ENCODE measurements at regions not wholly inside any gene's neighbourhood (a gene's known extent, or its start where the extent isn't known, plus 50 kb on each side); places are given as distances from the start of the nearest gene placed in this dataset.
"Not testable (repeated sequence)": the region's sequence is repeated elsewhere in the genome, so short reads cannot be mapped to it uniquely, and the experiment has no call there.

DNA sequence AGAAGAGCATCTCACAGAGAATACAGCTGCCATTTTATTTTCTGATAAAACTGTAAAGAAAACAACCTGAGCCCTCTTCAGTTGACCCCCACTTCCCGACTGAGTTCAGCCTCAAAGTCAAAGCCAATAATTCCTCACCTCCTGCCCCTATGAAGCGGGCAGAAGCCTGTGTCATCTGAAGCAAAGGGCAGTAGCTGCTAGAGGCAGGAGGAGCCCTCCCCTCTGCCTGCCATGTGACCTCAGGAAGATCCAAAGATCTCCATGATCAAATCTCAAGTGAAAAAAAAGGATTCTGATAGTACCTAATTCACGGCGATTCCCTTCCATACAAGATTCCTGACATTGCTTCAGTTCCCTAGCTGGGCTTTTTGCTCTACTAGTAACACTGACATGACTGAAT is 223.1 kb upstream of the CAND1 start:
- no peak for FAIRE-seq

DNA sequence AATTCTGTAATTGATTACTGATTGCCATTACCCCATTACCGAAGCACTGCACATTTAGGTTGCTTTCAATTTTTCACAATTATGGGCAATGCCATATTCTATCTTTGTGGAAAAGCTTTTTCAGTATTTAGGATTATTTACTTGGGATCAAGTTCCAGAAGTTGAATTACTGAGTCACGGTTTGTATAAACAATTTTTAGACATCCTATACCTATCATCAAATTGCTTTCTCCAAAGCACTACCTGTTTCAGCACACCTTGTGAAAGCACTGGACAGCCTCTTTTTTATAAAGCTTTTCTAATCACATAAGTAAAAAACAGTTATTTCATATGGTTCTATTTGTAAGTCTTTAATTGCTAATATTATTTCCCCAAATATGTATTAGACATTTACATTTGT is 221.5 kb upstream of the CAND1 start:
- FAIRE-seq = no peak

DNA sequence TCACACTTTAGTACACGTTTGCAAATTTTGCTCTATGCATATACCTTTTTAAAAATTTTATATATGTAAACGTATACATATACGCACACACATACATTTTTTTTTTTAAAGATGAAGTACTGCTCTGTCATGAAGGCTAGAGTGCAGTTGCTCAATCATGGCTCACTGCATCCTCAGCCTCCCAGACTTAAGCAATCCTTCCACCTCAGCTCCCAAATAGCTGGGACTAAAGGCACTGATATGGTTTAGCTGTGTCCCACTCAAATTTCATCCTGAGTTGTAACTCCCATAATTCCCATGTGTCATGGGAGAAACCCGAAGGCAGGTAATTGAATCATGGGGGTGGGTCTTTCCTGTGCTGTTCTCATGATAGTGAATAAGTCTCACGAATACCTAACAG is 220.8 kb upstream of the CAND1 start:
- FAIRE-seq = no peak

DNA sequence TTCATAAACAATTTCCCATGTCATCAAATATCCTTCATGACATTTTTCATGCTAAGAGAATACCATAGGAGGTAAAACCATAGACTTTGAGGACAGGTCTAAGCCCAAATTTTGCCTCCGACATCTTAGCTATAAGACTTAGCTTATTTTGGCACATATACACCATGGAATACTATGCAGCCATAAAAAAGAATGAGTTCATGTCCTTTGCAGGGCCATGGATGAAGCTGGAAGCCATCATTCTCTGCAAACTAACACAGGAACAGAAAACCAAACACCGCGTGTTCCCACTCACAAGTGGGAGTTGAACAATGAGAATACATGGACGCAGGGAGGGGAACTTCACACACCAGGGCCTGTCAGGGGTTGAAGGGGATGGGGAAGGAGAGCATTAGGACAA is 220.0 kb upstream of the CAND1 start:
- not testable (repeated sequence) for FAIRE-seq

DNA sequence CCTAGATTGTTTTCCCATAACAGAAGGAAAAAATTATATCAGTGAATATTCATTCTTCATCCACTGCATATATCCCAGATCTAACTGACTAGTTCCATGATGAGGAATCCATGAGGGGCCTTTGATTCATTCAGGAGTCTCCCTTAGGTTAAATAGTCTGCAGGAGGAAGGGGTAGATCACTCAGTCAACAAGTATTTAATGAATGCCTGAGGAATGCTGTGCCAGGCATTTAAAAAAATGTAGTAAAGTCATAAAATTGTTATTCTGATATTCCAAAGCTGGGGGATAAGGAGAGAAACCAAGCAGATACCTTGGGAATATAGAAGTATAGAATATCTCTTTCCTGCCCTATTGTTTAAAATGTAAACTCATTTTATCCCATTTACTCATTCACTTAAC is 216.2 kb upstream of the CAND1 start:
- FAIRE-seq = no peak

DNA sequence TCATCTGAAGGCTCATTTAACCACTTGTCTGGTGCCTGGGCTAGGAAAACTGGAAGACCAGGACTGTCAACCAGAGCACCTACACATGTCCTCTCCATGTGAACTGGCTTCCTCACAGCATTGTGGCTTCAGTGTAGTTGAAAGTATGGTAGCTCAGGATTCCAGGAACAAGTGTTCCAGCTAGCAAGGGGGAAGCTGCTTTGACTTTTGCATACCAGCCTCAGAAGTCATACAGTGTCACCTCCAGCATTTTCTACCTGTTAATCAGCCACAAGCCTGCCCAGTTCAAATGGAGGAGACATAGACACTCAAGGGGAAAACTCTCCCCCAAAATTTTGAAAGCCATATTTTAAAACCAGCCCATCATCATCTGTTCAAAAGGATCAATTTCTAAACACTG is 212.8 kb upstream of the CAND1 start:
- no peak for FAIRE-seq

DNA sequence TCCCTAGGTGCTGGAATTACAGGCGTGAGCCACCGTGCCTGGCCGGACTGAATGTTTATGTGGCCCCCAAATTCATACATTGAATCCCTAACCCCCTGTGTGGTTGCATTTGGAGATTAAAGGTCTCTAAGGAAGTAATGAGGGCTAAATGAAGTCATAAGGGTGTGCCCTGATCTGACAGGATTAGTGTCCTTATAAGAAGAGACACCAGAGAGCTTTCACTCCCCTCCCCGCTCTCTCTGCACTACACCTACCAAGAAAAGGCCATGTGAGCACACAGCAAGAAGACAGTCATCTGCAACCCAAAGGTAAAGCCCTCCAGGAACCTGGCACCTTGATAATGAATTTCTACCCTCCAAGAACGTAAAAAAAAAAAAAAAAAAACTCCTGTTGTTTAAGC is 212.1 kb upstream of the CAND1 start:
- no peak for FAIRE-seq

DNA sequence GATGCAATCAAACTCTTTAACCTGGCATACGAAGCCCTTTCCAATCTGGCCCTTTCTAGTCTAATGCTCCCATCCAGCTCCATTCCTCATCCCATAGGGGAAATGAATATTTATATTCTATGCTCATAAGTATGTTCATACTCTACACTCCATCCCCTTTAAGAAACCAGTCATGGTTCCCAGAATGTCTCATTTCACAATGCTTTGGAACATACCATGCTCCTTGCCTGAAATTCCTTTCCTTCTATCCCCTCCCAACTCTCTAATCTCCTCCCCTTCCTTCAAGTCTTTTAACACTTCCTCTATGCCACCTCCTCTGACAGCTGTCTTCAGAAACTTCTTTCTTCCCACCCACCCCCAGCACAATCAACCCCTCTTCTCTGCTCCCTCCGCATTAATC is 207.0 kb upstream of the CAND1 start:
- FAIRE-seq = no peak

DNA sequence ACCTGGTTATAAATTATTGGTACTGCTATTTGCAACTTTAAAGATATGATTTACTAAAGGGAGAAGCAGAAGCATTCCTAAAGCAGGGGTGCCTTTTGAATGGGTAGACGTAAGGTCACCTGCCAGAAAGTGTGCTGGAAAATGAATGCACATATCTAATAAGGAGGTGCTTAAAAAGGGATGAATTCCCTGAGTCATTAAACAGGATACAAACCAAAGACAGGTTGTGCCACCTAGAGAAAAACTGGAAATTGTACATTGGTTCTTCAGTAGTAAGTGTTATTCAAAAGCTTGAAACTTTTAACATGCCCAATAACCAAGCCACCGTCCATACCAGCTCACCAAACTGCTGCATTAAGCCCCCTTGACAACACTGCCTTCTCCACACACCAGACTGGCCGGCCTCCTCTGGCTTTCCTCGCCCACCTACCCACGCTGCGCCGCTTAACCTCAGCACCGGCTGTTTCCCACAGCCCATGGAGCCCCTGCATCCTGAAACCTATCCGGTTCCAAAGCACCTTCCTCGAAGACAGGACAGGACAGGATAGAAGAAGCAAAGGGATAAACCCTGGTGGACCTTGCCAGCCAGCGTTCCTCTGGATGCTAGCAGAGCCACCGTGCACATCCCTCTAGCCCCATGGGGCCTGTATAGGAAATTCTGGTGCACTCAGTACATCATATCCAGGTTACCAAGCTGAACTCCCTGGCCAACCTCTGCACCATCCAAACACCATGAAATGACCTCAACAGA is 201.5 kb upstream of the CAND1 start:
- FAIRE-seq = no peak

DNA sequence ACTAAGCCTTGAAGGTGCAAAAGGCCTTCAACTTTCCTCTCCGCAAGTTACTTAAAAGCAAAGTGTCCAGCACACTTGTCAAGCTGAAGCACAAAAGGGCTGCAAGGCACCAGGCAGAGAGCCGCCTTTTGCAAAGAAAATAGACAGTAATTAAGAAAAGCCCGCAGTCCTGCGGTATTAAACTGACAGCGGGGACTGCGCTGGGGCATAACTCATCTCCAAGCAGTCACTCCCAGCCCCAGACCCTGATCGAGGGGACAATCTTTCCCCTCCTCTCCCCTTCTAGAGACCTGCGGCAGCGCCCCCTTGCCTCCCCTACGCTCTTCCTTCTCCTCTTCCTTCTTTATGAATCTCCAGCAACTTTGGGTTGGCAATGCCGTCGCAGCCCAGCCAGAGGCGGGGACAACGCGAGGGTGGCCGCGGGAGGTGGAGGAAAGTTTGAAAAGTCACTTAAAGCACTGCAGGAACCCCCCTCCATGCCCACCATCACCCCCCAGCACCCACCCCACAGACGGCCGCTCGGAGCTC is 200.9 kb upstream of the CAND1 start:
- FAIRE-seq = no peak

DNA sequence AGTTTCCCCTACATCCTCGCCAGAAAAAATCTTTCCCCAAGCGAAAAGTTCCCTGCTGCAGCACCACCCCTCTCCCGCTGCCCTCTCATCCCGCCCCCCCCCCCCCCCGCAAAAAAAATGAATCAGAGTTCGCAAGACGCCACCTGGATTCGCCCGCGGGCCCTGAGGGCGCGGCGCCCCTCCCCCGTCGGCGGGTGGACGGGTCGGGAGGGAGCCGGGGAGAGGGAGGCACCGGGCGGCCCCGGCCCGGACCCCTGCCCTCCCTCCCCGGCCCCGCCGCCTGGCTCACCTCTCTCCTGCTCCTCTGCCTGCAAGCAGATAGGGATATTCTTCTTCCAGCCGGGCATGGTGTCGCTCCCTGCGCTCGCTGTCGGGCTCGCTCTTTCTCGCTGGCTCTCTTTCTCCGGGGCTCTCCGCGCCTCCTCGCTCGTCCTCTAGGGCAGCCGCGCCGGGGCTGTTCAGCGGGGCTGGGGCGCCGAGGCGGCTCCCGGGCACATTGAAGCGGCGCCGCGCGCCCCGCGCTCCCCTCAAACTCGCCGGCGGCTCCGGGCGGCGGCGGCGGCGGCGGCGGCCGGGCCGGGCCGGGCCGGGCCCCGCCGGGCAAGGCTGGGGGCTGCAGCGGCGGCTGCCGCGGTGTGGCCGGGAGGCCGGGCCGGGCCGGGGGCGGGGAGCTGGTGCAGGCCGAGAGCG is 200.3 kb upstream of the CAND1 start:
- no peak for FAIRE-seq

DNA sequence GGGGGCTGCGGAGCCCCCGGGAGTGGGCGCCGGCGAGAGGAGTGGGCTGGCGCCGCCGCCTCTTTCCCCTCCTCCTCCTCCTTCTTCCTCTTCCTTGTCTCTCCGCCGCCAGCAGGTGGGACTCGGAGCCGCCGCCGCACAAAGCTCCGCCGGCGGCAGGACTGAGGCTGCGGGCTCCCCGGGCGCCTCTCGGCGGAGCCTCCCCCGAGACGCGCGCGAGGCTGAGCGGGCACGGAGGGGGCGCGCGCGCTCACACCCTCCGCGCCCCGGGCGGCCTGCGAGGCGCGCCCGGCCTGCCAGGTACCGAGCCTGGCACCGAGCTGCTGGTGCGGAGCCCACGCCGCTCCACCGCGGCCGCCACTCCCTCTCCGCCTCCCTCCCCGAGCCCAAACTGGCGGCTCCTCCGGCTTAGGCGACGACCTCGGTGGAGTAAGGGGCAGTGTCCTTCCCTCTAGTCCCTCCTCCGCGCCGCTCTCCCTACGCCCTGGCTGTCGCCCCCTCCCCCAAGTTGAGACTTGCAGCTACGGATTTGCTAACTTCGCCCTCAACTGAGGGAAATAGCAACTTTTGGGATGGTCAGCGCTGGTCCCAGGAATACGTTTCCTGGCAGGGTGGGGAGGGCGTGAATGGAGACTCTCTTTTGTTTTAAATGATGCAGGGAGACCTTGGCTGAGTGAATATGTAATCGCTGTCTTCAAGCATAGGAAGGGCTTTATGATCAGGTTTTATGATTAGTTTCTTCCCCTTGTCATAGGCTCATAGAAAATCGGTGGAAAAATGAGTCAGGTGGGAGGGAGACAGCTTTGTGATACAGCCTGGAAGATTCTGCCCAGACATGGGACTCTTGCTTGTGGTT is 199.5 kb upstream of the CAND1 start:
- FAIRE-seq = no peak

DNA sequence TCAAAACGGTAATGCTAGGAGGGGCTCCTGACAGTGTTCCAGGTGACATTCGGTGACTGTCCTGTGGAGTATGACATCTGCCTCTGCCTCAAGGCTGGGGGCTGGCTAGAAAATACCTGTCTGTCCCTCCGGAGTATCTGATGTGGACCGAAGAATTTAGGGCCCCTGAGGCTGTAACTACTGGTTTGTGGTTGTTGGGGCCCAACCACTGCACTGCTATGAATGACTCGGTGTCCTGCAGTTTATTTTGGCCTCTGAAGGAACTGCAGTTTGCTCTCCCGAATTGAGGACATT is 198.9 kb upstream of the CAND1 start:
- FAIRE-seq = no peak

DNA sequence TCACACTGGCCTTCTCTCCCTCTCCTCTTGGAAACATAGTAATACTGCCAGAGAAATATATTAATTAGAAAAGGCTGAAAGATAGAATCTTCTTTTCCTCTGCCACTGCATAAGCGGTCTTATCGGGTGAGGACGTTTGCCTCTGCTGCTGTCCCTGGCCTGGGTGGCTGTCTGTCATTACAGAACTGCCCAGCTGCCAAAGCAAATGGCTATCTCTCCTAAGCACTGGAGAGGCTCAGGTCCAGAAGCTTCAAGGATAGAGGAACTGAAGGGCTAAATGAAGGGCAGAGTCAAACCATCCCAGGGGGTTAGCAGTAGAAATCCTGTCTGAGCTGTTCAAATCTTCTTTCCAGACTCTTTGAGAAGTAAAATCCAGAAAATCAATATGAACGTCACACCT is 198.6 kb upstream of the CAND1 start:
- no peak for FAIRE-seq

DNA sequence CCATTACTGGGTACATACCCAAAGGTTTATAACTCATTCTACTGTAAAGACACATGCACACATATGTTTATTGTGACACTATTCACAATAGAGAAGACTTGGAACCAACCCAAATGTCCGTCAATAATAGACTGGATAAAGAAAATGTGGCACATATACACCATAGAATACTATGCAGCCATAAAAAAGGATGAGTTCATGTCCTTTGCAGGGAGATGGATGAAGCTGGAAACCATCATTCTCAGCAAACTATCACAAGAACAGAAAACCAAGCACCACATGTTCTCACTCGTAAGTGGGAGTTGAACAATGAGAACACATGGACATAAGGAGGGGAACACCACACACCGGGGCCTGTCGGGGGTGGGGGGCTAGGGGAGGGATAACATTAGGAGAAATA is 196.9 kb upstream of the CAND1 start:
- not testable (repeated sequence) for FAIRE-seq

DNA sequence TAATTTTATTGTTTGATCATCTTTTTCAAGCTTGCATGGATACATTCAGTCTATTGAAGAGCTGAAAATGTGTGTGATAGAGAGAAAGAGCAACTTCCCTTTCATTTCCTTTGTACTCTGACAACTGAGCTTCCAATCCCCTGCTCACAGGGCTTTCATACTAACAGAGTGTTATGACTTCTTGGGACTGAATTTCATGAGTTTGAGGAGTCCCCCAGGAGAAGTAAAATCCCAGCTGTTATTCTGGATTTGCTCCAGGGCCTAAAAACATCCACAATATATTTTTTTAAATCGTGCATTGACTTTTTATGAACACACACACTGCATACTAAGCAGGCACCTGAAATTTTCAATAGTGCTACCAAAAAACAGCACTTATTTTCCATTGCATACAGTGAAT is 195.8 kb upstream of the CAND1 start:
- no peak for FAIRE-seq

DNA sequence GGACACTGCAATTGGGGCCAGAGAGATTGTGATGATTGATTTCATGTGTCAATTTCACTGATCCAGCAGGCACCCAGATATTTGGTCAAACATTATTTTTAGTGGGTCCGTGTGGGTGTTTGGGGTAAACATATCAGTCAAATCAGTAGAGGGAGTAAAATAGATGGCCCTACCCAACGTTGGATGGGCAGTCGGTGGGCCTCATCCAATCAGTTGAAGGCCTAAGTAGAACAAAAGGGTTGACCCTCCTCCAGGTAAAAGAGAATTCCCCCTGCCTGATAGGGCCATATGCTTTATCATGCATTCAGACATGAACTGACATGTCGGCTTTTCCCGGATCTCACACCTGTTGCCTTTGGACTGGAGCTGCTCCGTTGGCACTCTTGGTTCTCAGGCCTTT is 195.1 kb upstream of the CAND1 start:
- FAIRE-seq = no peak

DNA sequence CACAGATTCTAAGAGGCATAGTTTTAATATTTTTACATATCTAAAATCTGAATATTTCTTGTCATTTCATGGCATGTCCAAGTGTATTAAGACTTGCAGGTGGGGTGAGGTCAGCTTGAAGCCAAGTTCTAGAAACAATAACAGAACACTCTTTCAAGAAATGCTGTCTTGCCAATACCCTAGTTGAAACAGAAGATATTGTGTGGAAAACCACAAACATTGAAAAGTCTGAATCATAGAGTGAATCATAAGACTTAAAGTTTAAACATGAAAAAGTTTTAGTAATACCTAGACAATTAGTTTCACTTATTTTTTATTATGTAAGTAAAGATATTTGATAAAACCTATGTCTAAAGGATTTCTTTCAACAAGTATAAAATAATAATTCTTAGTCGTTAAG is 191.5 kb upstream of the CAND1 start:
- FAIRE-seq = peak; percentile 45

DNA sequence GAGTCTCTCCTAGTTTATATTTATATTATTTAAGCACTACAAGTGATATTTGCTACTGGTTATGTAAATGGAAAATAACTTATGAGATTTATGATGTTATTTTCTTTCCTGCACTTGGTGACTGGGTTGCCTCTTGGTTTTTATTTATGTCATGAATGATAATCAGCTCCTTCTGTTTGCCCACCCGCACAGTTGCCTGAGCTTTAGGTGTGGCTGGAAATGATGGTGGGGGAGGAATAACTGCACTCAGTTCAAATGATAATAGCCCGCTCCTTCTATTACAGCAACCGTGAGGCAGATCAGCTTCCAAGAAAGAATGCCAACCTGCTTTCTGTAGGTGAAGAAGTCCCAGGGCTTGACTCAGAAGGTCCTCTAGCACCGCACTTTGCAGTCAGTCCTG is 190.2 kb upstream of the CAND1 start:
- no peak for FAIRE-seq

DNA sequence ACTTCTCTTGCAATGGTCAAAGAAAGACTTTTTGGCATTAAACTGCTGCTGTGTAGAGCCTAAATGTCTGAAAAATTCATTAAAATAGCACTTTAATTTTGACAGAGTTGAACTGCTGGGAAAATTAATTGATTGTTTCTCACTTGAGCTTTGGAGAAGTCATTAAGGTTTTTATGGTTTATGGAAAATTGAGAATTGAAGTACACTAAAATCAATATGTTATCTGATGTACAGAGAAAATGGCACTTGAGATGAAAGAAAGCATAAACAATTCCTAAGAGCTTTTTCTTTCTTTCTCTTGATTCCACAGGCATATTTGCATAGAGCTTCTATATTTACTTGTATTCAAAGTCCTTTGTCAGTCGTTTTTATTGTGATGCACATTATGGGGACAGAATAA is 188.5 kb upstream of the CAND1 start:
- FAIRE-seq = no peak

DNA sequence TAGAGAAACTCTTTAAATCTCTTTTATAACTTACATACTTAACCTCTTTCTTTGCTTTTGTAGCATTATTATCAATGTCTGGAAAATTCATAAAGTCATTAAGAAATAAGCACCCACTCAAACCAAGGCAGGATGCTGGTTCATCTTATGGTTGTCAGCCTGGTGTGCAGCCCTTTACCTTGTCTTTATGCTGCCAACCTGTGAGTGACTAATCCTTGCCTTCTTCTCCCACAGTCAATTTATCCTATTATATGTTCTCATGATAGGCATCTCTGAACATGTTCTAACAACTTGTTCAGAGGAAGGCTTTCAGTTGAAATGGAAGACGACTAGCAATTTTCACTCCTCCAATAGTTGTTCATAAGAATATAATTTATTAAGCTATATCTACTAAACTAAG is 186.9 kb upstream of the CAND1 start:
- FAIRE-seq = no peak

DNA sequence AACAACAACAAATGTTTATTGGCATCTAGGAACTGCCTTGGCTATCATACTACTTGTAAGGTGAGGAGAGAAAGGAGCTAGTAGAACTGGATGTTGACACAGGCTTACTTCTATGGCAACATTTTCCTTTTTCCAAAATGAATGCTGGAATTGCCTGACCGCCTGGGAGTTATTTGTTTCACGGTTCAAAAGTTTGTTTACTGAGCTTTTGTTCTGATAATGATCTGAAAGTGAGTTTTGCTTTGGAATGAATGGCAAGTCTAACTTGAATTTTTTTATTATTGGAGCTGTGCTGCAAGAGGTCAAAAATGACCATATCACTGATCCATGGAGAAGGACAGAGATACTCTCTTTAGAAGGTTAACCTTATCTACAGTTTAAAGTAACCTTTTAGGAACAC is 183.5 kb upstream of the CAND1 start:
- peak; percentile 8 for FAIRE-seq

DNA sequence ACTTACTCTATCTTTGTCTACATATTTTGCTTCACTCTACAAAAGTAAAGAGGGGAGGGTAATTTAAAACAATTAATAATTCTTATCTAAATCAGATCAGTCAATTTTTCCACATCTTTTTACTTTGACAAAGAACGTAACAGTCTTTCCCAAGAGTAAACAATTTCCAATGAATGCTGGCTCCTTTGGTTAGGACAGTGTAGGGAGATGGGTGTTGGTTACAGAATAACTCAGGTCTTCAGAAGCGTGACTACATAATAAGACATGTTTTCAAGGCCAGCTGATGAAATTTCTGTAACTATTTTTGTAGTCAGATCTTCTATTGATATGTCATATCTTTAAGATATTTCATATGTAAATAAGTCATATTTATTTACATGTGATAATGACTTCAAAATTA is 183.0 kb upstream of the CAND1 start:
- FAIRE-seq = no peak

All from endometrium (tissue), 2 donors.